GM19324 (cell line): ENCODE measurements at regions not wholly inside any gene's neighbourhood (a gene's known extent, or its start where the extent isn't known, plus 50 kb on each side); places are given as distances from the start of the nearest gene placed in this dataset.
"Not testable (repeated sequence)": the region's sequence is repeated elsewhere in the genome, so short reads cannot be mapped to it uniquely, and the experiment has no call there.

Experiments
- ATAC-seq: cut with Tn5 transposase; IDR thresholded peaks from one replicate; pipeline ENCODE4 v1.9.1; 2021; ENCODE audit warnings: mild to moderate bottlenecking, moderate library complexity; ENCODE audit not compliant: unreplicated experiment, low FRiP score

GRCh38 chrX:14352511-14352910 lies 176.8 kb upstream of the GLRA2 start:
- no peak for ATAC-seq

DNA sequence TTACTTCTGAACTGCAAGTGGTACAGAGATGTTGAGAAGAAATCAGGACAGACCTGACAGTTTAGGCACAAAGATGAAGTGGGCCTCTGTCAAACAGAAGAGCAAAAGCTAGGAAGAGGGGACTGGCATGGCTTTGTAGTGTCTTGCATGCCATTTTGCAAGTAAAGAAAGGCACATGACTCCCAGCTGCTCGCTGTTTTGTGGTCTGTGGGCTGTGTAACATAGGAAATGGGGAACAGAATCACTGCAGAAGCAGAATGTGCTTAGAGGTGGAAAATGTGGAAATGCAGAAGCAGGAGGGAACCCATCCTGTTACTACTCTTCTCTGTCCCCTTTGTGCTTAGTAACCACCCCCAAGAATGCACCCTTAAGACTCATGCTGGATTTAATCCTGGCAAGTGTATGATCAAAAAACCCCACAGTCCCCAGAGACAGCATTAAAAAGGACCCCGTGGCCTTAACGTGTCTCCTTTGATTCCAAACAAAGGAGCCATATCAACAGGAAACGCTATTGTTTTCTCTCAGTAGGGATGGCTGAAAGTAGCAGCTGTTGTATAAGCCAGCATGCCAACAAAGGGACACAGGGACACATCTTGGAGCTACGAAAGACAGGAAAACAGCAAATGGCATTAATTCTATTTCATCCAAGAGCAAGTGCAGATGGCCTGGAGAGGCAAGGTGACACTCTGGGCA lies 177.6 kb upstream of the GLRA2 start:
- ATAC-seq = no peak

DNA sequence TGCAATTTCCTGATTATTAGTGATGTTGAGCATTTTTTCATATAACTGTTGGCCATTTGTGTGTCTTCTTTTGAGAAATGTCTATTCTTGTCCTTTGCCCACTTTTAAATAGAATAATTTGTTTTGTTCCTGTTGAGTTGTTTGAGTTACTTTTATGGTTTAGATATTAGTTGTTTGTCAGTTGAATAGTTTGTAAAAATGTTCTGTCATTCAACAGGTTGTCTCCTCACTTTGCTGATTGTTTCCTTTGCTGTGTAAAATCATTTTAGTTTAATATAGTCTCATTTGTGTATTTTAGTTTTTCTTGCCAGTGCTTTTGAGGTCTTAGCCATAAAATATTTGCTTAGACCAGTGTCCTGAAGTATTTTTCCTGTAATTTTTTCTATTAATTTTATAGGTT lies 181.8 kb upstream of the GLRA2 start:
- no peak for ATAC-seq

GRCh38 chrX:14344172-14344940 lies 185.0 kb upstream of the GLRA2 start:
- no peak for ATAC-seq

- no peak for ATAC-seq
Measured at GRCh38 chrX:14309431-14309830, 219.9 kb upstream of the GLRA2 start.

DNA sequence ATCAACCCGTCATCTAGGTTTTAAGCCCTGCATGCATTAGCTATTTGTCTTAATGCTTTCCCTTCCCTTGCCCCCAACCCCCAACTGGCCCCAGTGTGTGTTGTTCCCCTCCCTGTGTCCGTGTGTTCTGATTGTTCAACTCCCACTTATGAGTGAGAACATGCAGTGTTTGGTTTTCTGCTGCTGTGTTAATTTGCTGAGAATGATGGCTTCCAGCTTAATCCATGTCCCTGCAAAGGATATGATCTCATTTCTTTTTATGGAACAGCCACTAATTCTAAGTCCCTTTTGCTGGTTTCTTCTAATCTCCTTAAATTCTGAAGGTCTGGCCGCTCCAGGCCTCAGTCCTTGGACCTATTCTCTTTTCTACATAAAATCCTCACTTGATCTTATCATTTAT lies 220.4 kb upstream of the GLRA2 start:
- ATAC-seq = not testable (repeated sequence)

DNA sequence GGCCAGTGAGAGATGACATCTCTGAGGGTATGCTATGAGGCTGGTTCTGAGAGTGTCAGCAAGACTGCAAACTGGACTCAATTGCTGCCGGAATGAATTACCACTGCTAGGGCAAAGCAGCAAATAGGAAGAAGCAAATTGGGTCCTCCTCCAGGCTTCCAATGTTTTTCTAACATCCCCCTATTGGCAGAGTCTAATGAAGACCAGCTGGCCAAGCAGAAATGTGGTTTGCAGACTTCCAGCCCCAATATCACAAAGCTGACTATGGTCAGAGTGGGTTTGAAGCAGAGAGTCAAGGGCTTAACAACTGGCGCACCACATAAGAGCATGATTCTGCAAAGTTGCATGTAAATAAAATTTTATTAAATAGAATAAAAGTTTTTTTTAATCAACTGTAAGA lies 225.4 kb upstream of the GLRA2 start:
- no peak for ATAC-seq

DNA sequence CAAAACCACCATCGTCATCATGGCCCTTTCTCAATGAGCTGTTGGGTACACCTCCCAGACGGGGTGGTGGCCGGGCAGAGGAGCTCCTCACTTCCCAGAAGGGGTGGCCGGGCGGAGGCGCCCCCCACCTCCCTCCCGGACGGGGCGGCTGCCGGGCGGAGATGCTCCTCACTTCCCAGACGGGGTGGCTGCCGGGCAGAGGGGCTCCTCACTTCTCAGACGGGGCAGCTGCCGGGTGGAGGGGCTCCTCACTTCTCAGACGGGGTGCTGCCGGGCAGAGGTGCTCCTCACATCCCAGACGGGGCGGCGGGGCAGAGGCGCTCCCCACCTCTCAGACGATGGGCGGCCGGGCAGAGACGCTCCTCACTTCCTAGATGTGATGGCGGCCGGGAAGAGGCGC lies 226.8 kb upstream of the GLRA2 start:
- ATAC-seq = not testable (repeated sequence)

DNA sequence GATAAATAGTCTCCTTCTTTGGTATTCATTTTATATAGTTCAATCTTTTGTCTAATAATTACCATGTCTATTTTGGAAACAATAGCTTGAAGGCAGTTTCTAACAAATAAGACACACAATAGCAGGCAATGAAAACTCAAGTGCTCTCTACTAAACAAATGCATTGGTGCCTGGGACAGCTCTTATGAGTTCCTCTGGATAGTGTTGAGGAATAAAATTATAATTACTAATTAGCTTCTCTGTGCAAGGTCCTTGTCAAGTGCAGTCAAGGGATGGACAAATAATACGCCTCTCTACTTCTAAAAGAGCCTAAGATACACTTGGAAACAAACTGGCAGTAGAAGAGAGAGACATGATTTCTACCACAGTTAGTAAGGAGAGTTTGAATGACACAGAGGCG lies 229.0 kb upstream of the GLRA2 start:
- no peak for ATAC-seq

- ATAC-seq = no peak
Measured at GRCh38 chrX:14295426-14295825, 233.9 kb upstream of the GLRA2 start.

GRCh38 chrX:14291666-14292500 lies 237.5 kb upstream of the GLRA2 start:
- ATAC-seq = no peak

GRCh38 chrX:14290335-14290734 lies 239.0 kb upstream of the GLRA2 start:
- no peak for ATAC-seq

DNA sequence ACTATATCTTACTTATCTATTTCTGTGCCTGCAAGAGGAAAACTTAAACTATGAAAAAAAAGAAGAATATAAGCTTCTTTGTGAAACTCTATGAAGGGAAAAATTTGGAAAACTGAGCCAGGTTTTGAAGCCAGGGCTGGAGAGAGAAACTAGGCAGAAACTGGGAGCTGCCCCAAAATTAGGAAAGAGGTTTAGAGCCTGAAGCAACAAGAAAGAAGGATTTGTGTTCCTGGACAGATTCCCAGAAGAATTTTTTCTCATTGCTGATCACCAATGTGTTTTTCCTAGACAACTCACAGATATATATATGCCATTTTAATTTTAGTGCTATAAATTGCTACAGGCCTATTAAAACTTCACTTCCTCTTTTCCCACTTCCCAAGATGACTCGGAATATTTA lies 245.0 kb upstream of the GEMIN8 start:
- ATAC-seq = no peak

DNA sequence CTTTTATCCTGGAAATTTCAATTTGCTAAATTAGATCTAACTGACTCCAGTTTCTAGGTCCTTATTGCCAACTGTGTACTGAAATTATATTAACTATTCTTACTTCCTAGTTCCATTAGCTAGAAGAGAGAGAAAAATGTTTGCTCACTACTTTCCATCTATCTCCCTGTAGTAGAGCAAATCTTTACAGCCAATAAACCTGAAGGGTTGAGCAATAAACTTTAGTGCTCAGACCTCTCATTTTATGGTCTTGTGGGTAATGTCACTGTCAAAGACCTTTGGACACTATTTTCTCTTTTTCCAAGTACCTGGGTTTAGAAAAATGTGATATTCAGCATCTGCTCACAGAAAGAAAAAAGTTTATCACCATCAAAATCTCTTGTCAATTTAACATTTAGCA lies 237.5 kb upstream of the GEMIN8 start:
- ATAC-seq = no peak

GRCh38 chrX:14266705-14267104 lies 237.0 kb upstream of the GEMIN8 start:
- no peak for ATAC-seq

DNA sequence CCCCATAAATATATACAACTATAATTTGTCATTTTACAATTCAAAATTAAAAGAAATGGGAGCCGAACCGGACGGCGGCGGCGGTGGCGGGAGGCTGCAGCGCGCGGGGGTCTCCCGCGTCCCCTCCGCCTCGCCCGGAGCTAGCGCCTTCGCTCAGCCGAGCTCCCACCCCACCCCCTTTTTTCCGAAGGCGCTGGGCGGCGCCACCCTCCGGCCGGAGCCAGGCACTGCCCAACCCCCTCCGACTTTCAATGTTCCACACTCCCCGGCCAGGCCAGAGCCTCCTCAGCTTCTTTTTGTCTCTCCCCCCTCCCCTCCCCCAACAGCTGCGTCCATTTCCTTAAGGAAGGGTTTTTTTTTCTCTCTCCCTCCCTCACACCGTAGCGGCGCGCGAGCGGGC lies 214.1 kb upstream of the GEMIN8 start:
- ATAC-seq = no peak

GRCh38 chrX:14235004-14235403 lies 205.3 kb upstream of the GEMIN8 start:
- ATAC-seq = no peak

DNA sequence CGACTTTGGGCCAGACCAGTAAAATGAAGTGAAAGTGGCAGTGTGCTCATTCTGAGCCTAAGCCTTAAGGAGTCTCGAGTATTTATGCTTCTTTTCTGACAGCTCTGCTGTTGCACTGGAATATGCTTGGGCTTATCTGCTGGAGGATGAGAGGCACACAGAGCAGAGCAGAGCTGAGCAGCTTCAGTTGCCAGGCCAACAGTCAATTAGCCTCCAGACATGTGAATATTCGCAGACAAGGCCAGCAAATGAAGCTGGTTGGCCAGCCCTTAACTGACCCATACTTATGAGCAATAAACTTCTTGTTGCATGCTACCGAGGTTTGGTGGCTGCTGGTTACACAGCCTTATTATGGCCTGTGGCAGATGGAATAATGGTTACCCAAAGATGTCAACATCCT lies 203.0 kb upstream of the GEMIN8 start:
- ATAC-seq = no peak

DNA sequence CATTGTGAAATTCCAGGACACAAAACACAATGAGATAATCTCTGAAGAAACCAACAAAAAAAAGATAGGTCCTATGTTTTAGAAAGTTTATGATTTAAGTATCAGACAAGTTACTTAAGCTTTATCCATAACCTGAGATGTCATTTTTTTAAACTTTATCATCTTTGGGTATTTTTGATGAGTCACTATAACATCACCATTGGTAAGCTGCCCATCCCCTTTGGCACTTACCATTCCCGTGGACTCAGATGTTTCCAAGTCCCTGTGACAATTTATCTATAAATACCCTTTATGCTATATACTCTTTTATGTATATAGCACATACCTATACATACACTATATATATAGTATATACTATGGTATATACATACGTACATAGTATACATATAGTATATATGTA lies 198.9 kb upstream of the GEMIN8 start:
- ATAC-seq = no peak

DNA sequence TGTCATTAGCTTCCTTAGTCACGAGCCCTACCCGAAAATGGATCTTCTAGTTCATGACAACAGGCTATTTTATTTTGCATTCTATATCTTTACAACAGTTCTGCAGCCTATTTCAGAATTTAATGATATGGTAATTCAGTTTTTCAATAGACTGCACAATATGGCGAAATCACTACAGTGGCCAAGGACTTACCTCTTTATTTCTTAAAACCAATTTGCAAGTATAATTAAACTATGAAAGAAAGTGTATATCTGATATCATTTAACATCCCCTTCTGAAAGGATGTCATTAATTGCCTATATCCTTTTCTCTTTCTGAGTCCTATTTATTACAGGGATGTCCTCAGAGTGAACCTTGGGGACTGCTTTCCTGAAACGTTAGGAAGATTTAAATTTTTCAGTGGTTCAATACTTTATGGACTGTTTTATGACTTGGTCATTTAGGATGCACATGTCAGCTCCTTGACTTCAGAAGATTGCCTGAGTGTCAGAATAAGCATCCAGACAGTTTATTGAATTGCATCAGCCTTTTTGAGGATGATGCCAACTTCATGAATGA lies 190.8 kb upstream of the GEMIN8 start:
- no peak for ATAC-seq

- ATAC-seq = no peak
Measured at GRCh38 chrX:14209034-14209433, 179.3 kb upstream of the GEMIN8 start.
